NT2/D1 (cell line): ENCODE measurements at regions not wholly inside any gene's neighbourhood (a gene's known extent, or its start where the extent isn't known, plus 50 kb on each side); places are given as distances from the start of the nearest gene placed in this dataset.
"Not testable (repeated sequence)": the region's sequence is repeated elsewhere in the genome, so short reads cannot be mapped to it uniquely, and the experiment has no call there.

ENCODE experiments used
- SUZ12 ChIP-seq: IDR thresholded peaks from 2 replicates; pipeline ENCODE4 v1.6.1; 2011; ENCODE audit not compliant: insufficient read length, insufficient read depth; ENCODE audit errors: extremely low read depth
- YY1 ChIP-seq: IDR thresholded peaks from 2 replicates; pipeline ENCODE4 v1.6.1; 2011; ENCODE audit not compliant: insufficient read length, insufficient read depth
- ZNF274 ChIP-seq: IDR thresholded peaks from 2 replicates; pipeline ENCODE4 v1.6.1; 2011; ENCODE audit warnings: mild to moderate bottlenecking, low read depth, low read length

DNA sequence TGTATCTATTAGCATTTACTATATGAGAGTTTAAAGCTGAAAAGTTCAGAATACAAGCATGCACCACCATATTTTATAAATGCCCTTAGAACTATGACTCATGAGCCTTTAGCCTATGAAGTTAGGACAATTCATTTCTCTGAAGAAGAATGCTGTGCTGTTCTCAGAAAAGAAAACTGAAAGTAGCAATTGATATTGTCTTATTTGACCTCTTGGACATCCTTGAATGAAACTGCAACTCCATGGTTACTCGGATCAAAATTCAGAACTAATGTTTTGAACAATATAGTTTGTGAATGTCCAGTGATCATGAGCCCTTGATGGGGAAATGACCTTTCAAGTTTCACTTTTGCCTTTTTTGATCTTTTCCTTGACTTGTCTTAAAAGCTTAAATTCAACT, 1179.8 kb downstream of the FOXD4L5 start:
- TF ChIP-seq SUZ12, YY1, ZNF274: not testable (repeated sequence)
